NCI-H1436 (cell line): ENCODE measurements at regions not wholly inside any gene's neighbourhood (a gene's known extent, or its start where the extent isn't known, plus 50 kb on each side); places are given as distances from the start of the nearest gene placed in this dataset.
"Not testable (repeated sequence)": the region's sequence is repeated elsewhere in the genome, so short reads cannot be mapped to it uniquely, and the experiment has no call there.

Experiments
- DNase-seq: peaks from one replicate; lab custom pipeline; 2025; lab: John Stamatoyannopoulos, UW

DNA sequence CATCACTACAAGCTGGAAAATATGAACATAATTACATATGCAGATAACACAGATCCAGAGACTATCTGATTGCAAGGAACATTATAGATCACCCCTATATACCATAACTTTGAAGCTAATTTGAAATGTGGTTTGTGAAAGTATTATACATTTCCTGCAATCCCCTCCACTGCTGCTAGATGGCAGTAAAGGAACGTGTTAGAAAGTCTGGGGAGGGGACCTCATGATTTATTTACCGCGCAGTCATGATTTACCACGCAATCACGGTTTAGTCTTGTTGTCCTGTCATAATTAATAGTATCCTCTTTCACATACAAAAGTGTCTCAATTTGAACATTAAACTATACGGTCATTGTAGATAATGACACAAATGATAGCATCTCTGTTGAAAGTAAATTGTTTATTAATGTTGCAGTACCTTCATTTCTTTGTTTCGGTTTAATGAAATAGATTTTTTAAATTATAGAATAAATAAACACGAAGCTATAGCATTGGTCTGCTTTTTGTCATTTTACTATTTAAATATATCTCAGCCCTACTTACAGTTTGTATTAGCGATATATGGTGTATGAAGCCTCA, 145.3 kb upstream of the PRSS1 start:
- DNase-seq, result peak; percentile 17

DNA sequence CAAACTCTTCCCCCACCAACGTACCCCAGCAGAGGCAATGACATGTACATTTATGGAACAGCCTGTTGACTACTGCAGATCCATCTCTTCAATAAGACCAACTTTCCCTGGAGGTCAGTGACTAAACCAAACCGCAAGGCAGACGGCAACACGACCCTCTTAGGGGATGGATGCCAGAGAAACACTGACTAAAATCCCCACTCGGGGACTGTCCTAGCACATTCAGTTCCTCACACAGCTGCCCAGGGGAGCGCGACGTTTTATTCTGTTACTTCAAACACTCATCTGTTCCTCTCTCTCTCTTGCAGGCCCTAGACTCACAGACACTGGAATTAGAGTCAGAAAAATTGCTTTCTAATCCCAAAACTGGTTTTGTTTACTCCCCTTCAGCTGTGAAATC, 146.5 kb upstream of the PRSS1 start:
- DNase-seq, result no peak

DNA sequence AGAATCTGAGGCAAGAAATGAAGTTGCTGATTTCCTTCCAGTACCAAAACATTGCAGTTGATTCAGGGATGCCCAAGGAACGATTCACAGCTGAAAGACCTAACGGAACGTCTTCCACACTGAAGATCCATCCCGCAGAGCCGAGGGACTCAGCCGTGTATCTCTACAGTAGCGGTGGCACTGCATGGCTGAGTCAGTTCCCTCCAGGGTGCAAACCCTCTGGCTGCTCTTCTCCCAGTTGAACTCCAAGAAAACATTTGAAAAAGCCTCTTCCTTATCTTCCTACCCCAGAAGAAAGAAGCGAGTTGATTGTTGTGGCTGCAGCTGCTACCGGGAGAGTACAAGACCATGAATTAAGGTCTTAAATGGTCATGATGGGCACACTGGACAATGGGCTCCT, 147.1 kb upstream of the PRSS1 start:
- DNase-seq, result no peak

DNA sequence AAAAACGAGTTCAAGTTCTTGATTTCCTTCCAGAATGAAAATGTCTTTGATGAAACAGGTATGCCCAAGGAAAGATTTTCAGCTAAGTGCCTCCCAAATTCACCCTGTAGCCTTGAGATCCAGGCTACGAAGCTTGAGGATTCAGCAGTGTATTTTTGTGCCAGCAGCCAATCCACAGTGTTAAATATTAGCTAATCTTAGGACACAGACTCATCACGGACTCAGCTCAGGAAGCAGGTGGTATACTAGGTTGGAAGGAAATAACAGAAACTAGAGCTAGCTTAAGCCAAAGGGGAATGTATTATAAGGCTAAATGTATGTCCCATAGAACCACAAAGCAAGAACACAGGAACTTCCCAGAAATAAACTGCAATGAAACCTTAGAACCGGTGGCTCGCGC, 151.0 kb upstream of the PRSS1 start:
- DNase-seq, result no peak

DNA sequence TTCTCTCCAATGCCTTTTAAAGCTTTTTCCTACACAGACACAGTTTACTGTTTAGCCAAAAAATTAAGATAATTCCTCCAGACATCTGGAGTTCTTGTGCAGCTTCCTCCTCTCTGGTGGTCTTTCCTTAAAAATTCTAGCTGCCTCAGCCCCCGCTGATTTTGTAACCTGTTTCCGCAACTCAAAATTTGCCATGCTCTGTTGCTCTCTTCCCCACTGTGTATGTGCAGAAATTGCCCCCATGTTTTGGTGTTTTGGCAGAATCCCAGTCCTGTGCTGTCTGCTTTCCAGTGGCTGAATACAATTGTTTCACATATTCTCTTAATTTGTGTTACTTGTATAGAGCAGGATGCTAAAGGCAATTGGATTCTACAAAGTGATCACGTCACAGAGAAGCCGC, 151.7 kb upstream of the PRSS1 start:
- DNase-seq, result no peak

DNA sequence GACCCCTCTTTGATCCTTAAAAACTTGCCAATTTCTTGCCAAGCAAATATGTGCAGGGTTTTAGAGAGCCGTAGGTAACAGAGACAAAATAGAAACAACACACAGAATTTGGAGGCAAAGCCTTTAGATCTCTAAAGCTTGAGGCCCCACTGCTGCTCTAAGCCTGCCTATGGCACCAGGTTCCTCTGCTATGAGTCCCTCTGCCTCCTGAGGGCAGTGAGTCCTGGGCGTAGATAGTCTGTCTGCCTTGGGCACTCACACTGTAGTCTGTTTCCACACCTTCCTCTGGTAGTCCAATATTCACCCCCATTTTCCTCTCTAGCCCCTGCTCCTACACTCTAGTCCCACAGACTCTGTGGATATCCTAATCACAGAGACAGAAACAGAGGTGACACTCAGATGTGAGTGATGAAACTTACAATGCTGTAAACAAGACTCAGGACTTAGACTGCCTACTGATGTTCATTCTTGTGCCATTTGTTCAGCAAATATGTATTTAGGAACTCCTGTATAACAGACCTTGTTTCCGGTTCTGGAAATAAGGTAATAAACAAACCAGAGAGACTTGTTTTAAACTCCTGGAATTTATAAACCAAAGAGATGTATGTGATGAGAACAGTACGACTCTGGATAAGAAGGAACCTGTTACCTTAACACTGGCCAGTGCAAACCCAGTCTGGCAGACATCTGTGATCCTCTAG, 153.3 kb upstream of the PRSS1 start:
- no peak for DNase-seq

DNA sequence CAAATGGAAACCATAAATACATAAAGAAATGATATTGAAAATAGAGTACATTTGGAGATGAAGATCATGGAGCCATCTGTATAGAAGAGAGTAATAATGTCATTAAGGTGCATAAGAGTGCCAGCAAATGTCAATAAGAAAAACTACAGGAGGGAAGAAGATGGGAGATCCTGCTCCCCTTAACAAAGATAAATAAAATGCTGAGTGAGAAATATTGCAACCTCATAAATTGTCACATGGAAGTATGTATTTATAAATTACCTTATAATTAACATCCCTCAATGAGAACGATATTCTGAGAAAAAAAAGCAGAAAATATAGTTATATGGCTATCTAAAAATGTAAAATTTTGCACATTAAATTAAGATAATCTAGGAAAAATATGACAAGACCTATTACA, 155.2 kb upstream of the PRSS1 start:
- no peak for DNase-seq

DNA sequence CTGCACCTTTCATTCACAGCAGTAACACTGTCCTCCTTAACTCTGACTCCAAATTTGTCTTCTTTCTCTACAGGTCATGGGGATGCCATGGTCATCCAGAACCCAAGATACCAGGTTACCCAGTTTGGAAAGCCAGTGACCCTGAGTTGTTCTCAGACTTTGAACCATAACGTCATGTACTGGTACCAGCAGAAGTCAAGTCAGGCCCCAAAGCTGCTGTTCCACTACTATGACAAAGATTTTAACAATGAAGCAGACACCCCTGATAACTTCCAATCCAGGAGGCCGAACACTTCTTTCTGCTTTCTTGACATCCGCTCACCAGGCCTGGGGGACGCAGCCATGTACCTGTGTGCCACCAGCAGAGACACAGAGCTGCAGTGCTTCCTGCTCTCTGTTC, 156.2 kb upstream of the PRSS1 start:
- no peak for DNase-seq

DNA sequence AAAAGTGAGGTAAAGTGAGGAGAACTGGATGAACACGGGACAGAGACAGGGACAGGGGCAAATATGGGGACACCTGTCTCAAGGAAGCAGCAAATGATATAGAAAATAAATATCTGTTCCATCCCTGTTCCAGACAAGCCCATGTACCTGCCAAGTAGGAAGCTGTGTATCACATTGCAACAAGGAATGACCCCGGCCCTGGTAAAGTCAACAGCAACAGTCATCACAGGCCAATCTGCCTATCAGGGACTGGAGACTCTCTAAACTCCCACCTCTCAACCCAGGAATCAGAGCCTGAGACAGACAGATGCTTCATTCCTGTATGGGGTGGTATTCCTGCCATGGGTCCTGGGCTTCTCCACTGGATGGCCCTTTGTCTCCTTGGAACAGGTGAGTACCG, 156.6 kb upstream of the PRSS1 start:
- DNase-seq, result no peak

DNA sequence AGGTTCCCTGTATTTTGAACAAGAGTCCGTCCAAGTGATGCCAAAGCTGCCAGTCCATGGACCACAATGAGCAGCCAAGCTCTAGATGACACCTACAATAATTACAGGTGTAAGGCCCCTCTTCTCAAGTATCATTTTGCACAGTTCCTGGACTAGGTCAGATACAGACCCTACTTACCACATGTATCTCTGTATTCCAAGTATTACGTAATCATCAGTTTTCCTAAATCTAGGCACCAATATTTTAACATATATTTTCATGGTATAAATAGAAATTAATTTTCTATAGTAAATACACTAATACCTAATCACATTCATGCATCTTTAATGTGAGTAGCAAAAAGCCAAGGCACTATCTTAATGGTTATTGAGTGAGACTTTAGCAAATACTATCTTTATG, 157.0 kb upstream of the PRSS1 start:
- no peak for DNase-seq

DNA sequence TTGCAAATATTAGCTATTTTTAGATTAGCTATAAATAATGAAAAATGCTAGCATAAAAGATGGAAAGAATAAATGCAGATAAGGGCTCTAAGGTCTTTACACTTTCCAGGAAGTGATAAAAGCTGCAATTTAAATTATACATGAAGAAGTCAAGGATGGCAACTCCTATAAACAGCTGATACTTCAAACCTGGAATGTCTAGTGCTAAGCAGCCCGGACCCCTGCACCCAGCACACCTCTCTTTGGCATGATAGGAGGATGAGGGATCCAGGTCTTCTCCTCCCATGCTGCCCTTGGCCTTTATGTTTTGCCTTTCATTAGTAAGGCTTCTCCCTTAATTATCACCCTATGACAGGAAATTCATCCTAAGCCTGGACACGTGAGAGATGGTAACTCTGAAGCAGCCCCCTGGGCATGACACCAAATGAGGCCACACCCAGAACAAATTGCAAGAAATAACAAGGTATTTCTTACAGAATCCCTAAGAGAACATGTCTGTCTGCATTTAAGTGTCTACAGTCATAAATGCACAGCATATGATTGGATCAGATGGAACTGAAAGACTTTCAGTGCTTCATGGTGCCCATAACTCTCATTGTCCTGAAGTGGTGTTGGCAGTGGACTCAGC, 158.3 kb upstream of the PRSS1 start:
- no peak for DNase-seq

DNA sequence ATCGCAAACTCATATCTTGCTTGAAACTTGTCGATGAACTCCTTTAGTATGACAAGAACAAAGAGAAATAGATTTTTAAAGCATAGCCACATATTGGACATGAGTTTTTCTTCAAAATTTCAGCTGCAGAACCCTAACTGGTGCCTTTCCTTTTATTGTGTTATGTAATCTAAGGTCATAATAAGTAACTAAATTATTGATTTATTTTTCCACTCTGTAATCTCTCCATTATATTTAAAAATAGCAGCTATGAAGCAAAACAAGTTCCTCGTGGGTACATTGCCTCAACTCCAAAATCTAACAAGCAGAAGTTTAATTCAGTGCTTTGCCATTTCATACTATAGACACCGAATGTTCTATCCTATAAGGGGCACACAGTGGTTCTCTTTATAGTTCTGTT, 159.2 kb upstream of the PRSS1 start:
- DNase-seq, result no peak

DNA sequence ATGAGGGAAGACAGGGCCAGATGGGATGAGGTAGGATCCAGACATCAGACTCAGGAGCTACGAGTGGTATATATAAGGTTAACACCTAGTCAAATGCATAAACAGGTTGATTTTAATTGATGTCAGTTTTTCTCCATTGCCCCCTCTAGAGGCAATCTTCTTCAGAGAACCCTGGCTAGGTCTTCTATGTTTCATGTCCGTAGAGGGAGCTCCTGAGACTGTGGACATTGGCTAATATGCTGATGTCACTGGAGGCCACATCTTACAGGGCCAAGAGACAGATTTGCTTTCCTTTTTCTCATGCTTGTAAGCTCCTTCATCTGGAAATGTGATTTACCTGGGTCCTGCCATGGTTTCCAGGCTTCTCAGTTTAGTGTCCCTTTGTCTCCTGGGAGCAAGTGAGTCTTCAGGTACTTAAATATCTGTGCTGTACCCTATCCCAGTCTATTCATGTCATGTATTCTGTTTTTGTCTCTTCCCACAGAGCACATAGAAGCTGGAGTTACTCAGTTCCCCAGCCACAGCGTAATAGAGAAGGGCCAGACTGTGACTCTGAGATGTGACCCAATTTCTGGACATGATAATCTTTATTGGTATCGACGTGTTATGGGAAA, 161.6 kb upstream of the PRSS1 start:
- no peak for DNase-seq

DNA sequence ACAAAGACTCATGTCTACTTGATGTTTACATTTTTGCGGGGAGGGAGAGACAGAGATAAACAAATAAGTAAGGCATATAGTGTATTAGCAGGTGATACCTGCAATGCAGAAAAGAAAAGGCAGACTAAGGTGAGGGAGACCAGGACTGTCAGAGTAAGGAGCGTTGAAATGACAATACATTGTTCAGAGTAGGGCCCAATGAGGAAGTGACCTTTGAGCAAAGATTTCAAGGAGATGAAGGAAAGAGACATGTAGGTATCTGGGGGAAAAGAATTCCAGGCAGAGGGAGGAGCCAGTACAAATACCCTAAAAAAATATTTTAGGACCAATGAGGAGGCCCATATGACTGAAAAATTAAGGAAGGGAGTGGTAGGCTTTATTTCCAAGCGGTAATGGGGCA, 162.7 kb upstream of the PRSS1 start:
- DNase-seq, result no peak

DNA sequence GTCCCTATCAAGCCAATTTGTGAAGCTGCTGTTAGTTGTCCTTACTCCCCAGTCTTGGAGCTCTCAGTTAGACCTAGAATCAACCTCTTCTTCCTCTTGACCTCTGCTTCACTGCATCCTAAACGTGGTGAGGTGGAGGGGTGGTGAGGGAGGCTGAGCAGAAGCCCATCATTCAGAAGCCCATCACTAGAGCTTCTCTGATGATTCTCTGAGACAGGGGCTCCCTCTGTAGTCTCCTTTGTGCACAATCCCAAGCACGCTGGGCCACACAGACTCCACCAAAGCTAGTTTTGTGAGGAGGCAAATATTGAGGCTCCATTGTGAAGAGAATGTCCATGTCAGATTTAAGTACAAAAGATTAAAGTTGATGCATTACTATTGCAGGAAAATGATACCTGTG, 163.8 kb upstream of the PRSS1 start:
- DNase-seq, result no peak

DNA sequence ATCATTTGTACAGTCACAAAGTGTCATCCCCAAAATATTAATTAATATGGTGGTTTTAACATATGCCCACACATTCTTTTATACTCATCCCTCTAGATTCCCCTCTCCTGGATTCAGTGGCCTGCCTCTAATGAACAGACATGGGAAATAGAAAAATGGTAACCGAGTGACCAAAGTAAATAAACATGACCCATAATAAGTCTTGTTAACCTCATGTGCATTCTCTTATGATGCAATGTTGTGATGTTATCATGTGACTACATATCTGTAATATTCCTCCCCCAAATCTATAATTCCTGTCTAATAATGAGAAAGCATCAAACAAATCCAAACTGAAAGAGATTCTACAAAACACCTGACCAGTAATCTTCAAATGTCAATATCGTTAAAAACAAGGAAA, 164.5 kb upstream of the PRSS1 start:
- no peak for DNase-seq

DNA sequence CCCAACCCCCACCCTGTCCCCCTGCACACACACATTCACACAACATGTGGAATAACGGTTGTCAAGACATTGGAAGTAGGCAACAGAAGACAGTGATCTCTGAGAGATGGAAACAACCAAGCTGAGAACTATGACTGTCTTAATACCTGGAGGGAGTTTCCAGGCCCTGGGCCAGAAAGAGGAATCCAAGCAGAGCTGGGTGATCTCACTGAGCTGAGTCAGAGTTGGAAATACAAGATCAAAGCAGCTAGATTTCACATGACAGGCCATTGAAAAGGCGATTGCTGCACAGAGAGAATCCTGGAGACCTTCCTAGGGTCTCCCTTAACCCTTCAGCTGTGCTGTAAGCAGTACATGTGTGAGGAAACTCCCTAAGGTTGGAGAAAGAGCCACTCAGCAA, 165.8 kb upstream of the PRSS1 start:
- no peak for DNase-seq

DNA sequence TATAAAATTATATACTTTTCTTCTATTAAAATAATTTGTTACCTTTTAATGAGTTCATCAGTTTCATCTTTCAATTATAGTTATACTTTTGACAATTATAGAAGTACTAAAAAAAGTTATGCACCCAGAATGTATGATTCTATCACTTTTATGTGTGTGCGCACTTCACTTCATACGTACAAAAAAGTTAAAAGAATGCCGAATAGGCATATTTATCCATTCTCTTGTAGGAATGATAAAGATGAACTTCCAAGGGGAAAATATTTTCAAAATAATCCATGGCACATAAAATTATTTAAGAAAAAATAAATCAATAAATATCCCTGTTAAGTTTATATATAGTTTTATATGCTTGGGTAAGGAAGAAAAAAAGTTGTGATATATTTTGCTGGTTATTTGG, 166.9 kb upstream of the PRSS1 start:
- DNase-seq, result no peak

DNA sequence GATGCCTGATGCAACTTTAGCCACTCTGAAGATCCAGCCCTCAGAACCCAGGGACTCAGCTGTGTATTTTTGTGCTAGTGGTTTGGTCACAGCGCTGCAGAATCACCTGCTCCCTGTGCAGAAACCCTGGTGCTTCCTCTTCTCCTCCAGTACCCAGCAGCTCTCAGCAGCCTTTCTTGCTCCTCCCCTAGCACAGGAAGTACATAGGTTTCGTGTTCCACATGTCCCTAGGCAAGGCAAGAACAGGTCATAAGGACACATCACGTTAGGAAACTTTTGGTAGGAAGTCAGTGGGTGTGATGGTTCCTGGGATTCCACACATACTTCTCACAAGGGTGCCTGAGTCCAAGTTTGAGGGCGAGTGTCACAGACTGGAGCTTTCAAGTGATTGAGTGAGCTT, 167.9 kb upstream of the PRSS1 start:
- no peak for DNase-seq

DNA sequence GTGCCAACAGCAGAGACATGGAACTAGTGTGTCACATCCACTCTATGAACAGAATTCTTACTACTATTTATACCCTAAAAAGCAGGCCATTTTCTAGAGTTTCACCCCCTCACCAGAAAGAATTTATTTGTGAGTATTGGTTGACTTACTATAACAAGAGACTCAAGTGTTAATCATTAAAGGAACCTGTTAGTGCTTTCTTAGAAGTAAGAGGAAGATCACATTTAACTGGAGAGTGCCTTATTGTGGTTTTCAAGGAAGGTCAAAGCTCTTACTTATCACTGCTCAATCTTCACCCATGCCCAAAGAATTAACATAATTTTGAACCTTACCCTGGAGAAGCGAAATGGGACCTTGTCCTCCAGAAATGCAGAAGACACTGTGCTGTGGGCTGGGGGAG, 169.3 kb upstream of the PRSS1 start:
- DNase-seq, result no peak

DNA sequence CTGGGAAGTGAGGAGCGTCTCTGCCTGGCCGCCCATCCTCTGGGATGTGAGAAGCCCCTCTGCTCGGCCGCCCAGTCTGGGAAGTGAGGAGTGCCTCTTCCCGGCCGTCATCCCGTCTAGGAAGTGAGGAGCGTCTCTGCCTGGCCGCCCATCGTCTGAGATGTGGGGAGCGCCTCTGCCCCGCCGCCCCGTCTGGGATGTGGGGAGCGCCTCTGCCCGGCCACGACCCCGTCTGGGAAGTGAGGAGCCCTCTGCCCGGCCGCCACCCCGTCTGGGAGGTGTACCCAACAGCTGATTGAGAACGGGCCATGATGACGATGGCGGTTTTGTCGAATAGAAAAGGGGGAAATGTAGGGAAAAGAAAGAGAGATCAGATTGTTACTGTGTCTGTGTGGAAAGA, 173.9 kb upstream of the PRSS1 start:
- DNase-seq, result not testable (repeated sequence)

DNA sequence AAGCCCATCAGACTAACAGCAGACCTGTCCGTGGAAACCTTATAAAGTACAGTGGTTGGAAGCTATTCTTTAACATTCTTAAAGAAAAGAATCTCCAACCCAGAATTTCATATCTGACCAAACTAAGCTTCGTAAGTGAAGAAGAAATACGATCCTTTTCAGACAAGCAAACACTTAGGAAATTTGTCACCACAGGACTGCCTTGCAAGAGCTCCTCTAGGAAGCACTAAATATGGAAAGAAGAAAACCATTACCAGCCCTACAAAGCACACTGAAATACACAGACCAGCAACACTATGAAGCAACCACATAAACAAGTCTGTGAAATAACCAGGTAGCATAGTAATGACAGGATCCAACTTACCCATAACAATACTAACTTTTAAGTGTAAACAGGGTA, 177.7 kb upstream of the PRSS1 start:
- DNase-seq, result no peak

DNA sequence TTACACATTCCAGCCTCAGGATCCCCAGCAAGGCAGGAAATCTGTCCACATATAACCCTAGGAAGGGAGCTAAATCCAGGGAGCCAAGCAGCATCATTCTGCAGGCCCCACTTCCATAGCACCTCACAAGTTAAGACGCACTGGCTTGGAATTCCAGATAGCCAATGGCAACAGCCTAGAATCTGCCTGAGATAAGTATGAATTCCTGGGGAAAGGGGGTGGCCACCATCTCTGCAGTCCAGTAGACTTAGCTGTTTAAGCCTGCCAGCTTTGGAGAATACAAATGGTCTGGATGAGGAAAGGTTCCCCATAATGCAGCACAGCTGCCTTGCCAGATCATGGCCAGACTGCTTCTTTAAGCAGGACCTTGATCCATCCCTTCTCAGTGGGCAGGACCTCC, 179.4 kb upstream of the PRSS1 start:
- no peak for DNase-seq
